K562 (cell line): ENCODE measurements at regions not wholly inside any gene's neighbourhood (a gene's known extent, or its start where the extent isn't known, plus 50 kb on each side); places are given as distances from the start of the nearest gene placed in this dataset.

Experiments
- ATF2 ChIP-seq: sonication (generic); formaldehyde crosslinking; IDR thresholded peaks from 2 replicates; pipeline ENCODE4 v1.8.1; 2022; ENCODE audit warnings: missing genetic modification reagents
- SOX6 ChIP-seq: fragments of 450-650 bp; IDR thresholded peaks from 2 replicates; pipeline ENCODE4 v1.6.1; 2014; ENCODE audit warnings: mild to moderate bottlenecking
- TEAD2 ChIP-seq: fragments of 450-650 bp; IDR thresholded peaks from 2 replicates; pipeline ENCODE4 v1.6.1; 2016; ENCODE audit warnings: missing genetic modification characterization, control low read depth, missing compliant biosample characterization
- ZNF316 ChIP-seq: fragments of 450-650 bp; IDR thresholded peaks from 2 replicates; pipeline ENCODE4 v1.6.1; 2016

GRCh38 chr2:42856891-42857632 is 64.7 kb upstream of the HAAO start:
- TF ChIP-seq ATF2 = no peak
- no peak for TF ChIP-seq ZNF316
- no peak for TF ChIP-seq SOX6
- TF ChIP-seq TEAD2 (tag) = no peak
